Ishikawa (cell line): ENCODE measurements at regions not wholly inside any gene's neighbourhood (a gene's known extent, or its start where the extent isn't known, plus 50 kb on each side); places are given as distances from the start of the nearest gene placed in this dataset.

Experiments used
- CEBPB ChIP-seq: IDR thresholded peaks from 2 replicates; pipeline ENCODE4 v1.6.1; 2012
- CREB1 ChIP-seq: IDR thresholded peaks from 2 replicates; pipeline ENCODE4 v1.6.1; 2012; ENCODE audit warnings: low read depth
- EGR1 ChIP-seq: IDR thresholded peaks from 2 replicates; pipeline ENCODE4 v1.6.1; 2012
- EP300 ChIP-seq: IDR thresholded peaks from 2 replicates; pipeline ENCODE4 v1.6.1; 2012; ENCODE audit warnings: borderline replicate concordance
- FOXM1 ChIP-seq: IDR thresholded peaks from 2 replicates; pipeline ENCODE4 v1.6.1; 2012; ENCODE audit warnings: low read depth, borderline replicate concordance
- RAD21 ChIP-seq: IDR thresholded peaks from 2 replicates; pipeline ENCODE4 v1.6.1; 2012; ENCODE audit warnings: low read depth
- TAF1 ChIP-seq: IDR thresholded peaks from 2 replicates; pipeline ENCODE4 v1.6.1; 2012; ENCODE audit warnings: low read depth, mild to moderate bottlenecking
- TCF12 ChIP-seq: IDR thresholded peaks from 2 replicates; pipeline ENCODE4 v1.6.1; 2012; ENCODE audit warnings: low read depth
- TEAD4 ChIP-seq: IDR thresholded peaks from 2 replicates; pipeline ENCODE4 v1.6.1; 2012
- USF1 ChIP-seq: IDR thresholded peaks from 2 replicates; pipeline ENCODE4 v1.6.1; 2012
- YY1 ChIP-seq: IDR thresholded peaks from 2 replicates; pipeline ENCODE4 v1.6.1; 2012; ENCODE audit warnings: low read depth
- ZBTB7A ChIP-seq: IDR thresholded peaks from 2 replicates; pipeline ENCODE4 v1.6.1; 2012; ENCODE audit warnings: low read depth
- TF ChIP-seq, protein P1 (sequence below): IDR thresholded peaks from 2 replicates; pipeline ENCODE4 v1.6.1; 2012; ENCODE audit warnings: low read depth, mild to moderate bottlenecking
- TF ChIP-seq, protein P2 (sequence below): IDR thresholded peaks from 2 replicates; pipeline ENCODE4 v1.6.1; 2012

DNA sequence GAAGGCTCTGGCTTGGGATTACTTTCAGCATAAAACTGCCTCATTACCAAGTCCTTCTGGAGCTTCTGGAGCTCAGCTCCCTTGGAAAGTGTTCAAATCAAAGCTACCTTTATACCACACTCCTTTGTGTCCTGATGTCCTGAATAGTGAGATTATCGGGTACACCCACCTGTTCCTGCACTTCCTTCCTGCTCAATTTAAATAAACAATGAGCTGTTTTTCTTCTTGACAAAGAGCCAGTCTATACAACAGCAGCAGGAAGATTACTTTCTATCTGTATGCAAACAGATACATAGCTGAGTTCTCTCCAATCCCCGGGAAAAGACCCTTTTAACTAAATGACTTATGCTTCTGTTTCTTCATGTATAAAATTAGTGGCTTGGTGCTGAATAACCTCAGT lies 258.0 kb upstream of the FMN2 start:
- TF ChIP-seq CEBPB (no peak), RAD21 (no peak), FOXM1 (no peak), YY1 (no peak), EP300 (no peak), TCF12 (no peak), EGR1 (no peak), TAF1 (no peak), TEAD4 (no peak), CREB1 (no peak), USF1 (no peak), ZBTB7A (no peak)
- TF ChIP-seq, protein P1, sequence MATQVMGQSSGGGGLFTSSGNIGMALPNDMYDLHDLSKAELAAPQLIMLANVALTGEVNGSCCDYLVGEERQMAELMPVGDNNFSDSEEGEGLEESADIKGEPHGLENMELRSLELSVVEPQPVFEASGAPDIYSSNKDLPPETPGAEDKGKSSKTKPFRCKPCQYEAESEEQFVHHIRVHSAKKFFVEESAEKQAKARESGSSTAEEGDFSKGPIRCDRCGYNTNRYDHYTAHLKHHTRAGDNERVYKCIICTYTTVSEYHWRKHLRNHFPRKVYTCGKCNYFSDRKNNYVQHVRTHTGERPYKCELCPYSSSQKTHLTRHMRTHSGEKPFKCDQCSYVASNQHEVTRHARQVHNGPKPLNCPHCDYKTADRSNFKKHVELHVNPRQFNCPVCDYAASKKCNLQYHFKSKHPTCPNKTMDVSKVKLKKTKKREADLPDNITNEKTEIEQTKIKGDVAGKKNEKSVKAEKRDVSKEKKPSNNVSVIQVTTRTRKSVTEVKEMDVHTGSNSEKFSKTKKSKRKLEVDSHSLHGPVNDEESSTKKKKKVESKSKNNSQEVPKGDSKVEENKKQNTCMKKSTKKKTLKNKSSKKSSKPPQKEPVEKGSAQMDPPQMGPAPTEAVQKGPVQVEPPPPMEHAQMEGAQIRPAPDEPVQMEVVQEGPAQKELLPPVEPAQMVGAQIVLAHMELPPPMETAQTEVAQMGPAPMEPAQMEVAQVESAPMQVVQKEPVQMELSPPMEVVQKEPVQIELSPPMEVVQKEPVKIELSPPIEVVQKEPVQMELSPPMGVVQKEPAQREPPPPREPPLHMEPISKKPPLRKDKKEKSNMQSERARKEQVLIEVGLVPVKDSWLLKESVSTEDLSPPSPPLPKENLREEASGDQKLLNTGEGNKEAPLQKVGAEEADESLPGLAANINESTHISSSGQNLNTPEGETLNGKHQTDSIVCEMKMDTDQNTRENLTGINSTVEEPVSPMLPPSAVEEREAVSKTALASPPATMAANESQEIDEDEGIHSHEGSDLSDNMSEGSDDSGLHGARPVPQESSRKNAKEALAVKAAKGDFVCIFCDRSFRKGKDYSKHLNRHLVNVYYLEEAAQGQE = no peak
- TF ChIP-seq, protein P2, sequence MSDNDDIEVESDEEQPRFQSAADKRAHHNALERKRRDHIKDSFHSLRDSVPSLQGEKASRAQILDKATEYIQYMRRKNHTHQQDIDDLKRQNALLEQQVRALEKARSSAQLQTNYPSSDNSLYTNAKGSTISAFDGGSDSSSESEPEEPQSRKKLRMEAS = no peak
